Dermis microvascular lymphatic vessel endothelial cell (primary cell): ENCODE measurements at regions not wholly inside any gene's neighbourhood (a gene's known extent, or its start where the extent isn't known, plus 50 kb on each side); places are given as distances from the start of the nearest gene placed in this dataset.
A peak's percentile ranks its signal among the peaks of the same experiment; 100 is the strongest.

ENCODE experiments used
- DNase-seq, 2 donors: peaks; one replicate each; pipeline versions ENCODE4 v3.0.0 to v3.0.0-alpha.2; 2010; ENCODE audit warnings: low read depth in 2 of 2

- DNase-seq = no peak
Measured at GRCh38 chr6:71123051-71123450, 165.6 kb upstream of the OGFRL1 start.

GRCh38 chr6:71124340-71124739 is 164.3 kb upstream of the OGFRL1 start:
- no peak for DNase-seq

- DNase-seq = no peak
Measured at GRCh38 chr6:71125216-71125615, 163.4 kb upstream of the OGFRL1 start.

GRCh38 chr6:71126506-71126905 is 162.1 kb upstream of the OGFRL1 start:
- no peak for DNase-seq

- DNase-seq = no peak
Measured at GRCh38 chr6:71127374-71127773, 161.2 kb upstream of the OGFRL1 start.

- DNase-seq = no peak
Measured at GRCh38 chr6:71130277-71130676, 158.3 kb upstream of the OGFRL1 start.

- no peak for DNase-seq
Measured at GRCh38 chr6:71134929-71135642, 153.5 kb upstream of the OGFRL1 start.

GRCh38 chr6:71137973-71138372 is 150.6 kb upstream of the OGFRL1 start:
- DNase-seq = no peak

- DNase-seq = no peak
Measured at GRCh38 chr6:71138376-71138775, 150.2 kb upstream of the OGFRL1 start.

GRCh38 chr6:71139249-71139648 is 149.4 kb upstream of the OGFRL1 start:
- DNase-seq = no peak

- no peak for DNase-seq
Measured at GRCh38 chr6:71153755-71154325, 134.8 kb upstream of the OGFRL1 start.

GRCh38 chr6:71157345-71157744 is 131.3 kb upstream of the OGFRL1 start:
- DNase-seq = no peak

- DNase-seq = no peak
Measured at GRCh38 chr6:71164890-71165289, 123.7 kb upstream of the OGFRL1 start.

GRCh38 chr6:71168233-71168765 is 120.3 kb upstream of the OGFRL1 start:
- DNase-seq = no peak

GRCh38 chr6:71171497-71172070 is 117.0 kb upstream of the OGFRL1 start:
- DNase-seq = no peak

GRCh38 chr6:71179249-71179885 is 109.2 kb upstream of the OGFRL1 start:
- DNase-seq = no peak

- DNase-seq = no peak
Measured at GRCh38 chr6:71181565-71181964, 107.0 kb upstream of the OGFRL1 start.

GRCh38 chr6:71187141-71187540 is 101.5 kb upstream of the OGFRL1 start:
- DNase-seq = no peak

GRCh38 chr6:71190809-71191208 is 97.8 kb upstream of the OGFRL1 start:
- DNase-seq = peak; percentile 4 to 41

- DNase-seq = no peak
Measured at GRCh38 chr6:71194724-71195123, 93.9 kb upstream of the OGFRL1 start.

GRCh38 chr6:71197267-71197666 is 91.3 kb upstream of the OGFRL1 start:
- DNase-seq = no peak

- DNase-seq = no peak
Measured at GRCh38 chr6:71197780-71198179, 90.8 kb upstream of the OGFRL1 start.
